ENCODE measurements at regions not wholly inside any gene's neighbourhood (a gene's known extent, or its start where the extent isn't known, plus 50 kb on each side); places are given as distances from the start of the nearest gene placed in this dataset.

DNA sequence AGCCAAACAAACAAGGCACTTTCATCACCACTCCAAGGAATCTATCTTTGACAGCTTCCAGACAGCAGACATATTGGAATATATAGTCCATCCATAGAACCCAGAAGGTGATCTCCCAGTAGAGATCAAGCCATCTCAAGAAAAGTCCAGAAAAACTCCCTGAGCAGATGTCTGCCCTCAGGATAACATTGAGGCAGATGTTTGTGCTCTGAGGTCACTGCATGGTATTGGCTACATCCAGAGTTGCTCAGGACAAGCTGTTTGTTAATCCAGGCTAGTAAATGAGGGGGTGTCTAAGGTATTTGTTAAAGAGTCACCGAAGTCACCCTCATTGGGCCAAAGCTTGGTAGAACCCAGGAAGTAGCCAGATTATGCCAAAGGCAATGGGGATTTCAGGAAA, 556.3 kb upstream of the KLF4 start:
- TF ChIP-seq, protein P1, sequence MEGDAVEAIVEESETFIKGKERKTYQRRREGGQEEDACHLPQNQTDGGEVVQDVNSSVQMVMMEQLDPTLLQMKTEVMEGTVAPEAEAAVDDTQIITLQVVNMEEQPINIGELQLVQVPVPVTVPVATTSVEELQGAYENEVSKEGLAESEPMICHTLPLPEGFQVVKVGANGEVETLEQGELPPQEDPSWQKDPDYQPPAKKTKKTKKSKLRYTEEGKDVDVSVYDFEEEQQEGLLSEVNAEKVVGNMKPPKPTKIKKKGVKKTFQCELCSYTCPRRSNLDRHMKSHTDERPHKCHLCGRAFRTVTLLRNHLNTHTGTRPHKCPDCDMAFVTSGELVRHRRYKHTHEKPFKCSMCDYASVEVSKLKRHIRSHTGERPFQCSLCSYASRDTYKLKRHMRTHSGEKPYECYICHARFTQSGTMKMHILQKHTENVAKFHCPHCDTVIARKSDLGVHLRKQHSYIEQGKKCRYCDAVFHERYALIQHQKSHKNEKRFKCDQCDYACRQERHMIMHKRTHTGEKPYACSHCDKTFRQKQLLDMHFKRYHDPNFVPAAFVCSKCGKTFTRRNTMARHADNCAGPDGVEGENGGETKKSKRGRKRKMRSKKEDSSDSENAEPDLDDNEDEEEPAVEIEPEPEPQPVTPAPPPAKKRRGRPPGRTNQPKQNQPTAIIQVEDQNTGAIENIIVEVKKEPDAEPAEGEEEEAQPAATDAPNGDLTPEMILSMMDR (IDR thresholded peaks at IDR 0.05) = no peak
- H3K4me3 Mint-ChIP-seq (ENCODE audit: unreplicated experiment) = no peak overlapping the region
- peaks cover 17% of the 10 kb centered on the region for H3K9me3 Mint-ChIP-seq (ENCODE audit: unreplicated experiment)
- DNase-seq (ENCODE audit: extremely low spot score, unreplicated experiment) = no peak
- H3K27ac Mint-ChIP-seq (ENCODE audit: unreplicated experiment) = no peak overlapping the region
- H3K36me3 Mint-ChIP-seq (ENCODE audit: unreplicated experiment) = peaks cover 6% of the 10 kb centered on the region
- H3K4me1 Mint-ChIP-seq (ENCODE audit: unreplicated experiment) = peaks cover 35% of the 10 kb centered on the region
- no peaks in the 10 kb centered on the region for H3K27me3 Mint-ChIP-seq (ENCODE audit: unreplicated experiment)

DNA sequence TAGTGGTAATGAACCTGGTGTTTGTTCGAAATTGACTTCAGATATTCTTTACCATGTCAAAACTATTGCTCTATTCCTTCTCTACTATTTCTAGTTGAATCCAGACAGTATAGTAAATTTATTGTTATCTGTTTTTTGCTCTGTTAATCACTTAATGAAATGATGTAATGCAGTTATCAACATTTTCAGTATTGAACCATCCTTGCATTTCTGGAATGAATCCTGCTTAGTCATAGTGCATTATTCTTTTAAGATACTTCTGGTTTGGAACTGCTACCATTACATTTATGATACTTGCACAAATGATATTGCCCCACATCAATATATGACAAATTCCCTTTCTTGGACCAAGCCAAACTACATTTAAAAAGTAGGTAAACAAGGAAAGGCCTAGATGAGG, 554.0 kb upstream of the KLF4 start:
- Mint-ChIP-seq H3K36me3 (ENCODE audit: unreplicated experiment) (peaks cover 6% of the 10 kb centered on the region), H3K27ac (ENCODE audit: unreplicated experiment) (no peak overlapping the region), H3K9me3 (ENCODE audit: unreplicated experiment) (peaks cover 17% of the 10 kb centered on the region), H3K27me3 (ENCODE audit: unreplicated experiment) (no peaks in the 10 kb centered on the region), H3K4me1 (ENCODE audit: unreplicated experiment) (peaks cover 25% of the 10 kb centered on the region), H3K4me3 (ENCODE audit: unreplicated experiment) (no peak overlapping the region)
- DNase-seq (ENCODE audit: extremely low spot score, unreplicated experiment) = no peak
- TF ChIP-seq, protein P1 (IDR thresholded peaks at IDR 0.05) = no peak

DNA sequence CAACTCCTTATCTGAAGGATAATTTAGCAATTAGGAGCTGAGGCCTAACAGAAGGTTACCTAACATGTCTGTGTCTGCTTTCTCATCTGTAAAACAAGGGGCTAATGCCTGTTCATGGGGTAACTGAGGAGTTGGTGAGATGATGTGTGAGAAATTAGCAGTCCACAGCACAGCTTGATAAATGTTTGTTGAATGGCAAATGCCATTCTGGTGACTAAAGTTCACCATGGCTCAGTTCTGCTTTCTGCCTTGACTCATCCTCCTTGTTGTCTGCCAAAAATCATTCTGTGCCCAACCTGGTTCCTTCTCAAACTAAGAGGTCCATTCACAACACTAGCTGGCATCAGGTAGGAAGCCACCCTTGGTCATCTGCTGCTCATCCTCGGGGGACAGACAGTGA, 552.0 kb upstream of the KLF4 start:
- Mint-ChIP-seq H3K27me3 (ENCODE audit: unreplicated experiment) (no peaks in the 10 kb centered on the region), H3K4me3 (ENCODE audit: unreplicated experiment) (no peak overlapping the region), H3K9me3 (ENCODE audit: unreplicated experiment) (peaks cover 14% of the 10 kb centered on the region), H3K36me3 (ENCODE audit: unreplicated experiment) (peaks cover 6% of the 10 kb centered on the region), H3K27ac (ENCODE audit: unreplicated experiment) (peak overlapping the region; percentile 54), H3K4me1 (ENCODE audit: unreplicated experiment) (peaks cover 17% of the 10 kb centered on the region)
- no peak for DNase-seq (ENCODE audit: extremely low spot score, unreplicated experiment)
- TF ChIP-seq, protein P1 (IDR thresholded peaks at IDR 0.05) = no peak

DNA sequence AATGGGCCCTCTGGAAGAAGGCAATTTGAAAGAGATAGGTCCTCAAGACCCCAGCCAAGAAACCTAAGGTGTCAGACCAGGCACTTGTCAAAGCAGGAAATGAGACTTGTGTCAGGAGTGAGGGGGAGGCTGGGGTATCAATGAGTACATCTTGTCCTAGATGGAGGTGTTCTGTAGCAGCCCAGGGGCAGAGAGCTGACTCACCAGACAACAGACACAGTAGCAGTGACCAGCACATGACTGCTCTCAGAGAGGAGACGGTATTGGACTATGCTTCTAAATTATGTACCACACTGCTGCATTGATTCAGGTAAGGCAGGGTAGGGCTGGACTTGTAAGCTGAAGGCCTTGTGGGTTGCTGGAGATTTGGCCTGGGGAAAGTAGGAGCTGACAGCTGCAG, 551.2 kb upstream of the KLF4 start:
- Mint-ChIP-seq H3K27me3 (ENCODE audit: unreplicated experiment) (no peaks in the 10 kb centered on the region), H3K36me3 (ENCODE audit: unreplicated experiment) (peaks cover 6% of the 10 kb centered on the region), H3K4me1 (ENCODE audit: unreplicated experiment) (peaks cover 17% of the 10 kb centered on the region), H3K9me3 (ENCODE audit: unreplicated experiment) (peaks cover 14% of the 10 kb centered on the region), H3K4me3 (ENCODE audit: unreplicated experiment) (no peak overlapping the region), H3K27ac (ENCODE audit: unreplicated experiment) (peak overlapping the region; percentile 23)
- no peak for DNase-seq (ENCODE audit: extremely low spot score, unreplicated experiment)
- TF ChIP-seq, protein P1 (IDR thresholded peaks at IDR 0.05) = no peak

DNA sequence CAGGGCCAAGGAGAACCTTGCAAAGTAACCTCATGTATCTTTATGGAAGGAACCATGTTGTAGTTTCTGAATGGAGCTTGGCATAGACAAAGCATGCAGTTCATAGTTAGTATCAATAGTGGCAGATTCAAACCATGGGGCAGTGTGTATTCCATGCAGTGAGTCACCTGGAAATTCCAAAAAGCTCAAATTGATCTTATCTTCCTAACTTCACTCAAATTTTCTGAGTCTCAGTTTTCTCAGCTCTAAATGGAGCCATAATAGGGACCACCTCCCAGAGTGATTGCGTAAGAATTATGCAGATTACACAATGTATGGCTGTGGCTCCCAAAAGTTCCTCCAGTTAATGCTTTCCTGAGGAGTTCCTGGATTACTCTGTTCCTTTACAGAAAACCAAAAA, 549.9 kb upstream of the KLF4 start:
- H3K4me1 Mint-ChIP-seq (ENCODE audit: unreplicated experiment) = peaks cover 21% of the 10 kb centered on the region

More for the DNA sequence above, 549.9 kb upstream of the KLF4 start:
- TF ChIP-seq, protein P1 (IDR thresholded peaks at IDR 0.05) = no peak
- Mint-ChIP-seq H3K36me3 (ENCODE audit: unreplicated experiment) (peaks cover 6% of the 10 kb centered on the region), H3K4me3 (ENCODE audit: unreplicated experiment) (no peak overlapping the region), H3K27ac (ENCODE audit: unreplicated experiment) (no peak overlapping the region), H3K27me3 (ENCODE audit: unreplicated experiment) (no peaks in the 10 kb centered on the region), H3K9me3 (ENCODE audit: unreplicated experiment) (peaks cover 13% of the 10 kb centered on the region)
- DNase-seq (ENCODE audit: extremely low spot score, unreplicated experiment) = no peak

Measured in osteocyte (in vitro differentiated cells).